AG10803 (cell line): ENCODE measurements at regions not wholly inside any gene's neighbourhood (a gene's known extent, or its start where the extent isn't known, plus 50 kb on each side); places are given as distances from the start of the nearest gene placed in this dataset.

Experiments used
- DNase-seq: peaks from one replicate; pipeline ENCODE4 v3.0.0; 2010; ENCODE audit warnings: low read depth
- H3K4me3 ChIP-seq: 2 replicates; pipeline ENCODE4 v1.5.1; 2011; ENCODE audit warnings: mild to moderate bottlenecking, low read length, control low read depth
- TF ChIP-seq, protein P1 (sequence below): conservative IDR thresholded peaks from 2 replicates; pipeline ENCODE4 v1.5.1; 2011; ENCODE audit warnings: mild to moderate bottlenecking, low read length, control low read depth, inconsistent platforms

DNA sequence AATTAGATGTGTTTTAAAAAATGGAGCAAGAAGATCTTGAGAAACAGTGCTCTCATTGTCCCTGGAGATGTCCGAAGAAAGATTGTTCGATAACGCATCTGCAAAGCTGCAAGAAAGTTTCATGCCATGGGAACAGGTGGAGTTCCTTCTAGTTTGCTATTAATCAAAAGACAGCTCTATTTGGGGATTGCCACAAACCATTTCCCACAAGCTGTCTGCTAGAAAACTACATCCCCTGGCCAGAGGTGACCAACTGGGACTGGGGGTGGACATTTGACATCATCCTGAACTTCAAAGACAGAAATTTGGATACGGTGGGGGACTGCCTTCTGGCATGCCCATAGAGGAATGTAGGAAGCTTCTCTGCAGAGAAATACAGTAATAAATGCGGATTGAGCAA is 50.8 kb upstream of the OSMR start:
- TF ChIP-seq, protein P1, sequence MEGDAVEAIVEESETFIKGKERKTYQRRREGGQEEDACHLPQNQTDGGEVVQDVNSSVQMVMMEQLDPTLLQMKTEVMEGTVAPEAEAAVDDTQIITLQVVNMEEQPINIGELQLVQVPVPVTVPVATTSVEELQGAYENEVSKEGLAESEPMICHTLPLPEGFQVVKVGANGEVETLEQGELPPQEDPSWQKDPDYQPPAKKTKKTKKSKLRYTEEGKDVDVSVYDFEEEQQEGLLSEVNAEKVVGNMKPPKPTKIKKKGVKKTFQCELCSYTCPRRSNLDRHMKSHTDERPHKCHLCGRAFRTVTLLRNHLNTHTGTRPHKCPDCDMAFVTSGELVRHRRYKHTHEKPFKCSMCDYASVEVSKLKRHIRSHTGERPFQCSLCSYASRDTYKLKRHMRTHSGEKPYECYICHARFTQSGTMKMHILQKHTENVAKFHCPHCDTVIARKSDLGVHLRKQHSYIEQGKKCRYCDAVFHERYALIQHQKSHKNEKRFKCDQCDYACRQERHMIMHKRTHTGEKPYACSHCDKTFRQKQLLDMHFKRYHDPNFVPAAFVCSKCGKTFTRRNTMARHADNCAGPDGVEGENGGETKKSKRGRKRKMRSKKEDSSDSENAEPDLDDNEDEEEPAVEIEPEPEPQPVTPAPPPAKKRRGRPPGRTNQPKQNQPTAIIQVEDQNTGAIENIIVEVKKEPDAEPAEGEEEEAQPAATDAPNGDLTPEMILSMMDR: no peak
- no peak overlapping the region for H3K4me3 ChIP-seq
- no peak for DNase-seq

DNA sequence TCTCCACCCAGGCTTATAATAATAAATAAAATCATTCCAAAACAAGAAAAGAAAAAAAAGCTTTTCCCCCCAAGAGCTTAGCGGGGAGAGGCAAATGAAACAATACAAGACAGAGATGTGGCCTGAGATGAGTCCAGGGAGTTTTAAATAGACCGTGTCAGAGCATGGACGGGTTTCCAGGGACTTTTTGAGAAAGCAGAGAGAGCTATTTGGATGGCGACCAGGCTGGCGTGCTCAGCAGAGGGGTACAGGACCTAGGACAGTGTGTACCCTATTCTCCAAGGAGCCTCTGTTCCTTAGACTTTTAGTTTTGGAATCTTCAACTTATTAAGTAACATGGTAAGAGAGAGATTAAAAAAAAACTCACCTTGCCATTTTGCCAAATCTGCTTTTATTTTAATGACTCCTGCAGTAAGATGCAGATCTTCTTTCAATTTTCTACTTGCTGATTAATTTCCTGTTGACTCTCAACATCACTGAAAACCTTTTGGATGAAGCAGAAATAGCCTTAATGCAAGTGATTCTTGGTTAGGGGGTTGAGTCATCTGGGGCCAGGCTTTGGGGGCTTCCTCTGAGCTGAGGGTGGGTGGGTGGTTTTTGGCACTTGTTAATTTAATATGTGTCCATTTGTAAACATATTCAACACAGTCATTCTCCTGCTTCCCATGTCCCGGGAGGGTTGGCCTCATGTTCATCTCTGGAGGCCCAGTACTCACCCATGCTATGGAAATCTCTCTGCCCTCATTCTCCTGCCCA is 49.6 kb upstream of the OSMR start:
- no peak for DNase-seq
- TF ChIP-seq, protein P1: no peak
- H3K4me3 ChIP-seq: no peak overlapping the region
